ENCODE measurements at regions not wholly inside any gene's neighbourhood (a gene's known extent, or its start where the extent isn't known, plus 50 kb on each side); places are given as distances from the start of the nearest gene placed in this dataset.

DNA sequence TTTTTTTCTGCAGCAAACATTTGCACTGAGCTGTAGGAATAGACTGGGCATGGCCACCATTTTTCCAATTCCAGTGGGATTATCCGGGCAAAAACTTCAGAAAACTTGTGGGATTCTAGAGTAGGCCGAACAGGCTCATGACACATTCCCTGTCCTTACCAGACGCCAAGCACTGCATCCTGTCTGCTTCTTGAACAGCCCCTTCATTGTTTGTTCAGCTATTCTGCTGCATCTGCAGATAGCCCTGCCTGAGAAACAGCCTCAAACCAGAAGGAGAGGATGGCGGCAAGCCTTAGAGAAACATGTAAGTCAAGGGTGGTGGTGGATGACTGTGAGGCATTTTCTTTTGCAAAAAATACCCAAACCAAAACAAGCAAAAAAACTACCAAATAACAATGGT is 111.8 kb upstream of the NTRK2 start:
- TF ChIP-seq, protein P1, sequence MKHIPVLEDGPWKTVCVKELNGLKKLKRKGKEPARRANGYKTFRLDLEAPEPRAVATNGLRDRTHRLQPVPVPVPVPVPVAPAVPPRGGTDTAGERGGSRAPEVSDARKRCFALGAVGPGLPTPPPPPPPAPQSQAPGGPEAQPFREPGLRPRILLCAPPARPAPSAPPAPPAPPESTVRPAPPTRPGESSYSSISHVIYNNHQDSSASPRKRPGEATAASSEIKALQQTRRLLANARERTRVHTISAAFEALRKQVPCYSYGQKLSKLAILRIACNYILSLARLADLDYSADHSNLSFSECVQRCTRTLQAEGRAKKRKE (CRISPR knock-in tag; IDR thresholded peaks at IDR 0.05; ENCODE audit: low read depth), result no peak
- TF ChIP-seq, protein P2, sequence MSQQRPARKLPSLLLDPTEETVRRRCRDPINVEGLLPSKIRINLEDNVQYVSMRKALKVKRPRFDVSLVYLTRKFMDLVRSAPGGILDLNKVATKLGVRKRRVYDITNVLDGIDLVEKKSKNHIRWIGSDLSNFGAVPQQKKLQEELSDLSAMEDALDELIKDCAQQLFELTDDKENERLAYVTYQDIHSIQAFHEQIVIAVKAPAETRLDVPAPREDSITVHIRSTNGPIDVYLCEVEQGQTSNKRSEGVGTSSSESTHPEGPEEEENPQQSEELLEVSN (IDR thresholded peaks at IDR 0.05; ENCODE audit: borderline replicate concordance, low read depth), result no peak
- TF ChIP-seq, protein P3, sequence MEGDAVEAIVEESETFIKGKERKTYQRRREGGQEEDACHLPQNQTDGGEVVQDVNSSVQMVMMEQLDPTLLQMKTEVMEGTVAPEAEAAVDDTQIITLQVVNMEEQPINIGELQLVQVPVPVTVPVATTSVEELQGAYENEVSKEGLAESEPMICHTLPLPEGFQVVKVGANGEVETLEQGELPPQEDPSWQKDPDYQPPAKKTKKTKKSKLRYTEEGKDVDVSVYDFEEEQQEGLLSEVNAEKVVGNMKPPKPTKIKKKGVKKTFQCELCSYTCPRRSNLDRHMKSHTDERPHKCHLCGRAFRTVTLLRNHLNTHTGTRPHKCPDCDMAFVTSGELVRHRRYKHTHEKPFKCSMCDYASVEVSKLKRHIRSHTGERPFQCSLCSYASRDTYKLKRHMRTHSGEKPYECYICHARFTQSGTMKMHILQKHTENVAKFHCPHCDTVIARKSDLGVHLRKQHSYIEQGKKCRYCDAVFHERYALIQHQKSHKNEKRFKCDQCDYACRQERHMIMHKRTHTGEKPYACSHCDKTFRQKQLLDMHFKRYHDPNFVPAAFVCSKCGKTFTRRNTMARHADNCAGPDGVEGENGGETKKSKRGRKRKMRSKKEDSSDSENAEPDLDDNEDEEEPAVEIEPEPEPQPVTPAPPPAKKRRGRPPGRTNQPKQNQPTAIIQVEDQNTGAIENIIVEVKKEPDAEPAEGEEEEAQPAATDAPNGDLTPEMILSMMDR (IDR thresholded peaks at IDR 0.05), result no peak
- TF ChIP-seq, protein P4, sequence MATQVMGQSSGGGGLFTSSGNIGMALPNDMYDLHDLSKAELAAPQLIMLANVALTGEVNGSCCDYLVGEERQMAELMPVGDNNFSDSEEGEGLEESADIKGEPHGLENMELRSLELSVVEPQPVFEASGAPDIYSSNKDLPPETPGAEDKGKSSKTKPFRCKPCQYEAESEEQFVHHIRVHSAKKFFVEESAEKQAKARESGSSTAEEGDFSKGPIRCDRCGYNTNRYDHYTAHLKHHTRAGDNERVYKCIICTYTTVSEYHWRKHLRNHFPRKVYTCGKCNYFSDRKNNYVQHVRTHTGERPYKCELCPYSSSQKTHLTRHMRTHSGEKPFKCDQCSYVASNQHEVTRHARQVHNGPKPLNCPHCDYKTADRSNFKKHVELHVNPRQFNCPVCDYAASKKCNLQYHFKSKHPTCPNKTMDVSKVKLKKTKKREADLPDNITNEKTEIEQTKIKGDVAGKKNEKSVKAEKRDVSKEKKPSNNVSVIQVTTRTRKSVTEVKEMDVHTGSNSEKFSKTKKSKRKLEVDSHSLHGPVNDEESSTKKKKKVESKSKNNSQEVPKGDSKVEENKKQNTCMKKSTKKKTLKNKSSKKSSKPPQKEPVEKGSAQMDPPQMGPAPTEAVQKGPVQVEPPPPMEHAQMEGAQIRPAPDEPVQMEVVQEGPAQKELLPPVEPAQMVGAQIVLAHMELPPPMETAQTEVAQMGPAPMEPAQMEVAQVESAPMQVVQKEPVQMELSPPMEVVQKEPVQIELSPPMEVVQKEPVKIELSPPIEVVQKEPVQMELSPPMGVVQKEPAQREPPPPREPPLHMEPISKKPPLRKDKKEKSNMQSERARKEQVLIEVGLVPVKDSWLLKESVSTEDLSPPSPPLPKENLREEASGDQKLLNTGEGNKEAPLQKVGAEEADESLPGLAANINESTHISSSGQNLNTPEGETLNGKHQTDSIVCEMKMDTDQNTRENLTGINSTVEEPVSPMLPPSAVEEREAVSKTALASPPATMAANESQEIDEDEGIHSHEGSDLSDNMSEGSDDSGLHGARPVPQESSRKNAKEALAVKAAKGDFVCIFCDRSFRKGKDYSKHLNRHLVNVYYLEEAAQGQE (IDR thresholded peaks at IDR 0.05), result no peak
- TF ChIP-seq POLR2A (IDR thresholded peaks at IDR 0.05; ENCODE audit: low read length), result no peak
- TF ChIP-seq EHF (CRISPR knock-in tag; IDR thresholded peaks at IDR 0.05), result no peak

Data from A549 (cell line).